ENCODE measurements at regions not wholly inside any gene's neighbourhood (a gene's known extent, or its start where the extent isn't known, plus 50 kb on each side); places are given as distances from the start of the nearest gene placed in this dataset.

- H3K4me3 ChIP-seq (ENCODE audit: low read length) = no peak overlapping the region
- DNase-seq (ENCODE audit: low read depth) = no peak
- TF ChIP-seq CTCF (conservative IDR thresholded peaks at IDR 0.05; ENCODE audit: low read depth, low read length) = no peak
These were observed 500.6 kb upstream of the AGTR1 start for GRCh38 chr3:148197061-148197460.

DNA sequence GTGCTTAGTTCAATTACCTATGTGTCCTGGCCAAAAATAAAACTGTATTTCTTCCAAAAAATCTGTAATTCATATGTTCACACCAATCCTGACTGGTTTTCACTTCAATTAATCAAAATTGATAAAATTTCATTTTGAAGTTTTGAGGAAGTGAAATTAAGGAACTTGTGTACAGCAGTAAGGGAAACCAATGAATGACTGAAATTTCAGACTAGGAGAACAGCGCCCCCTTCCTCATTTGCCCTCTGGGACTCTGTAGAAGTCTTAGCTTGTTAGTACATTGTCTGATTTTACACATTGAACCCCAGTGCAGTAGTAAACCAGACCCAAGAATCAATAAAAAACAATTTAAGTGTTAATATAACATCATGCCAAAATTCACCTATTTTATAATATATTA, 495.3 kb upstream of the AGTR1 start:
- no peak for DNase-seq (ENCODE audit: low read depth)
- peak; percentile 19 for TF ChIP-seq CTCF (conservative IDR thresholded peaks at IDR 0.05; ENCODE audit: low read depth, low read length)
- no peak overlapping the region for H3K4me3 ChIP-seq (ENCODE audit: low read length)

GRCh38 chr3:148203297-148204010, 494.2 kb upstream of the AGTR1 start:
- no peak for DNase-seq (ENCODE audit: low read depth)
- no peak for TF ChIP-seq CTCF (conservative IDR thresholded peaks at IDR 0.05; ENCODE audit: low read depth, low read length)

GRCh38 chr3:148204131-148204530, 493.6 kb upstream of the AGTR1 start:
- no peak for TF ChIP-seq CTCF (conservative IDR thresholded peaks at IDR 0.05; ENCODE audit: low read depth, low read length)
- H3K4me3 ChIP-seq (ENCODE audit: low read length) = no peak overlapping the region
- no peak for DNase-seq (ENCODE audit: low read depth)

More at GRCh38 chr3:148203297-148204010, 494.2 kb upstream of the AGTR1 start:
- no peak overlapping the region for H3K4me3 ChIP-seq (ENCODE audit: low read length)

GRCh38 chr3:148205977-148206376, 491.7 kb upstream of the AGTR1 start:
- DNase-seq (ENCODE audit: low read depth) = peak; percentile 25
- TF ChIP-seq CTCF (conservative IDR thresholded peaks at IDR 0.05; ENCODE audit: low read depth, low read length) = no peak

GRCh38 chr3:148206446-148206845, 491.3 kb upstream of the AGTR1 start:
- no peak for TF ChIP-seq CTCF (conservative IDR thresholded peaks at IDR 0.05; ENCODE audit: low read depth, low read length)
- DNase-seq (ENCODE audit: low read depth) = no peak
- no peak overlapping the region for H3K4me3 ChIP-seq (ENCODE audit: low read length)

More at GRCh38 chr3:148205977-148206376, 491.7 kb upstream of the AGTR1 start:
- no peak overlapping the region for H3K4me3 ChIP-seq (ENCODE audit: low read length)

DNA sequence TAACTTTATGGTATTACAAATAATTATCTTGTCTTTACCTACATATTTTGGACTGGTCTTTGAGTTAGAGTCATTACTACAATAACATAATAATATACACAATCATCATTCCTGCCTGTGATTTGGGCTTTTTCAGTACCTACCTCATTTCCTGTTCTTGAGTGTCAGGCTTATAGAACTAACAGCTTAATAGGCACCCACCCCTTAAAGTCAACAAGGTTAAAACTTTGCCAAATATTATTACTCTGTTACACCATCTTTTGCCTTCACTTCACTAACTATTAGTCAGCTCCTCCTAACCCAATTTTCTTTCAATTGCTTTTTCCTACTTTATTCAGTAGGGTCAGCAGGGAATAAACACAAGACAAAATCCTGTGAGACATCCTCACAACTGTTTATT, 488.7 kb upstream of the AGTR1 start:
- no peak overlapping the region for H3K4me3 ChIP-seq (ENCODE audit: low read length)
- TF ChIP-seq CTCF (conservative IDR thresholded peaks at IDR 0.05; ENCODE audit: low read depth, low read length) = no peak
- no peak for DNase-seq (ENCODE audit: low read depth)
